H1 (cell line): ENCODE measurements at regions not wholly inside any gene's neighbourhood (a gene's known extent, or its start where the extent isn't known, plus 50 kb on each side); places are given as distances from the start of the nearest gene placed in this dataset.

Experiments
- CTCF ChIA-PET: fragments of 300-600 bp; sonication (Branson Sonifier 250); formaldehyde crosslinking; loops from one replicate; lab custom pipeline; 2021; ENCODE audit not compliant: partially characterized antibody; lab: Charles Lee
- POLR2A ChIA-PET: fragments of 300-600 bp; sonication (Branson Sonifier 250); formaldehyde crosslinking; loops from one replicate; lab custom pipeline; 2021; ENCODE audit warnings: inconsistent platforms; ENCODE audit not compliant: partially characterized antibody; lab: Charles Lee
- DNase-seq, 2 experiments: peaks; one replicate each; pipeline versions ENCODE4 v3.0.0 to v3.0.0-alpha.2; 2010 to 2022; ENCODE audit warnings: low spot score in 2 of 2, low read depth in 1 of 2, mixed read lengths in 1 of 2
- FAIRE-seq: peaks from 2 replicates; lab custom pipeline; 2011; peaks lifted over from hg19 to GRCh38; lab: Jason Lieb, UNC
- H2AFZ ChIP-seq: 2 replicates; pipeline ENCODE4 v1.8.1; 2012; ENCODE audit warnings: low read length, inconsistent platforms
- H2AK5ac ChIP-seq: 2 replicates; pipeline ENCODE4 v1.6.1; 2013; ENCODE audit warnings: low read depth, low read length
- H2BK120ac ChIP-seq: replicated peaks from 2 replicates; pipeline ENCODE3; 2013; ENCODE audit warnings: low read depth, low read length, inconsistent platforms
- H2BK12ac ChIP-seq: 2 replicates; pipeline ENCODE4 v1.6.1; 2013; ENCODE audit warnings: low read depth, low read length
- H2BK15ac ChIP-seq: 2 replicates; pipeline ENCODE4 v1.6.1; 2013; ENCODE audit warnings: low read length
- H2BK20ac ChIP-seq: 2 replicates; pipeline ENCODE4 v1.6.1; 2013; ENCODE audit warnings: low read length
- H2BK5ac ChIP-seq: 2 replicates; pipeline ENCODE4 v1.6.1; 2013; ENCODE audit warnings: low read depth, low read length
- H3K14ac ChIP-seq: 2 replicates; pipeline ENCODE4 v1.6.1; 2013; ENCODE audit warnings: inconsistent platforms; ENCODE audit not compliant: insufficient read length
- H3K18ac ChIP-seq: 2 replicates; pipeline ENCODE4 v1.6.1; 2013; ENCODE audit warnings: low read length; ENCODE audit errors: extremely low read depth
- H3K23ac ChIP-seq: 2 replicates; pipeline ENCODE4 v1.6.1; 2013; ENCODE audit warnings: inconsistent platforms; ENCODE audit not compliant: insufficient read length
- H3K23me2 ChIP-seq: 2 replicates; pipeline ENCODE4 v1.6.1; 2013; ENCODE audit warnings: low read depth, low read length
- H3K27ac ChIP-seq: 2 replicates; pipeline ENCODE4 v1.6.1; 2011; ENCODE audit warnings: low read depth, low read length, inconsistent platforms
- H3K27me3 ChIP-seq, 4 experiments: replicated peaks in 1 of 4; 1 replicate in 1 of 4; 2 replicates in 3 of 4; pipeline versions ENCODE4 v1.6.1 to v1.8.1; 2011 to 2013; ENCODE audit warnings: low read length in 3 of 4, mild to moderate bottlenecking in 3 of 4, inconsistent platforms in 2 of 4, mixed read lengths in 2 of 4, moderate library complexity in 1 of 4; ENCODE audit not compliant: control insufficient read depth in 3 of 4, insufficient read depth in 3 of 4; ENCODE audit errors: extremely low read depth in 1 of 4
- H3K36me3 ChIP-seq, 4 experiments: 2 replicates each; pipeline versions ENCODE4 v1.6.1 to v1.8.1; 2011 to 2013; ENCODE audit warnings: mild to moderate bottlenecking in 4 of 4, low read length in 3 of 4, moderate library complexity in 2 of 4, control low read depth in 1 of 4, inconsistent platforms in 1 of 4; ENCODE audit not compliant: insufficient read depth in 4 of 4, control insufficient read depth in 2 of 4
- H3K4ac ChIP-seq: replicated peaks from 2 replicates; pipeline ENCODE3; 2013; ENCODE audit warnings: low read length, low read depth, mixed read lengths, inconsistent platforms; ENCODE audit not compliant: insufficient read length
- H3K4me1 ChIP-seq, 4 experiments: replicated peaks in 1 of 4; 1 replicate in 1 of 4; 2 replicates in 3 of 4; pipeline versions ENCODE4 v1.6.1 to v1.8.1; 2011 to 2013; ENCODE audit warnings: low read length in 3 of 4, inconsistent platforms in 2 of 4, mixed read lengths in 1 of 4; ENCODE audit not compliant: insufficient read depth in 4 of 4, control insufficient read depth in 3 of 4
- H3K4me2 ChIP-seq, 2 experiments: 2 replicates each; pipeline versions ENCODE4 v1.6.1 to v1.8.1; 2011 to 2013; ENCODE audit warnings: low read depth in 2 of 2, low read length in 2 of 2, control low read depth in 1 of 2, inconsistent platforms in 1 of 2, mild to moderate bottlenecking in 1 of 2; ENCODE audit not compliant: insufficient read depth in 1 of 2
- H3K4me3 ChIP-seq, 4 experiments: fragments of 200-600, 300-600 bp in 1 of 4; sonication (generic), shearing (Covaris generic), sonication (Bioruptor Twin) in 1 of 4; 2 replicates each; pipeline versions ENCODE4 v1.5.1 to v1.8.1; 2011 to 2016; ENCODE audit warnings: low read length in 4 of 4, low read depth in 3 of 4, control low read depth in 2 of 4, inconsistent platforms in 2 of 4, mild to moderate bottlenecking in 2 of 4, mixed read lengths in 1 of 4, moderate library complexity in 1 of 4; ENCODE audit not compliant: insufficient read depth in 2 of 4; ENCODE audit errors: extremely low read depth in 1 of 4
- H3K56ac ChIP-seq: replicated peaks from 2 replicates; pipeline ENCODE3; 2013; ENCODE audit warnings: low read depth, mild to moderate bottlenecking, mixed read lengths, low read length, inconsistent platforms; ENCODE audit not compliant: insufficient read length
- H3K79me1 ChIP-seq: 2 replicates; pipeline ENCODE4 v1.6.1; 2013; ENCODE audit warnings: low read depth, low read length, control low read depth
- H3K79me2 ChIP-seq, 2 experiments: 2 replicates each; pipeline versions ENCODE4 v1.6.1 to v1.8.1; 2012 to 2013; ENCODE audit warnings: low read length in 2 of 2, mild to moderate bottlenecking in 2 of 2, inconsistent platforms in 1 of 2; ENCODE audit not compliant: insufficient read depth in 2 of 2, control insufficient read depth in 1 of 2
- H3K9ac ChIP-seq, 4 experiments: replicated peaks in 1 of 4; 1 replicate in 1 of 4; 2 replicates in 3 of 4; pipeline versions ENCODE4 v1.6.1 to v1.8.1; 2011 to 2013; ENCODE audit warnings: low read depth in 3 of 4, low read length in 3 of 4, control low read depth in 2 of 4, mild to moderate bottlenecking in 2 of 4, moderate library complexity in 2 of 4, inconsistent platforms in 1 of 4; ENCODE audit errors: extremely low read depth in 1 of 4
- H3K9me3 ChIP-seq, 2 experiments: 2 replicates each; pipeline versions ENCODE4 v1.6.1 to v1.8.1; 2012 to 2013; ENCODE audit warnings: mild to moderate bottlenecking in 2 of 2, moderate library complexity in 2 of 2, control low read depth in 1 of 2, inconsistent platforms in 1 of 2, low read depth in 1 of 2, low read length in 1 of 2, mixed read lengths in 1 of 2; ENCODE audit not compliant: insufficient read depth in 2 of 2
- H4K20me1 ChIP-seq, 2 experiments: replicated peaks in 1 of 2; 2 replicates each; pipeline versions ENCODE3 to v1.8.1; 2011 to 2013; ENCODE audit warnings: inconsistent platforms in 2 of 2, low read length in 2 of 2, mild to moderate bottlenecking in 1 of 2; ENCODE audit not compliant: insufficient read depth in 2 of 2, control insufficient read depth in 1 of 2
- H4K5ac ChIP-seq: 2 replicates; pipeline ENCODE4 v1.6.1; 2013; ENCODE audit warnings: low read length, low read depth, mixed read lengths, inconsistent platforms; ENCODE audit not compliant: insufficient read length
- H4K8ac ChIP-seq: 2 replicates; pipeline ENCODE4 v1.8.0; 2013; ENCODE audit warnings: mild to moderate bottlenecking, moderate library complexity, low read length, inconsistent platforms; ENCODE audit not compliant: insufficient read depth; ENCODE audit errors: extremely low read depth
- H4K91ac ChIP-seq: replicated peaks from 2 replicates; pipeline ENCODE3; 2013; ENCODE audit warnings: low read length, mixed read lengths, inconsistent platforms; ENCODE audit not compliant: insufficient read length
- CHD2 ChIP-seq: IDR thresholded peaks from 2 replicates; pipeline ENCODE4 v1.6.1; 2012; ENCODE audit warnings: low read length, improper control_type of control experiment
- WGBS, 2 experiments: shearing (Covaris generic) in 1 of 2; methylation state at CpG; one replicate each; pipeline versions ENCODE4 v1.1.6 to v1.1.7; 2013 to 2015; ENCODE audit warnings: low lambda C conversion rate in 2 of 2, mixed read lengths in 2 of 2, inconsistent platforms in 1 of 2, low coverage in 1 of 2, missing lambda C conversion rate in 1 of 2; ENCODE audit not compliant: insufficient replicate concordance in 2 of 2, insufficient coverage in 1 of 2, insufficient read length in 1 of 2; ENCODE audit errors: extremely low coverage in 1 of 2, missing lambda C conversion rate in 1 of 2; 5-methylcytosine and 5-hydroxymethylcytosine counted together

DNA sequence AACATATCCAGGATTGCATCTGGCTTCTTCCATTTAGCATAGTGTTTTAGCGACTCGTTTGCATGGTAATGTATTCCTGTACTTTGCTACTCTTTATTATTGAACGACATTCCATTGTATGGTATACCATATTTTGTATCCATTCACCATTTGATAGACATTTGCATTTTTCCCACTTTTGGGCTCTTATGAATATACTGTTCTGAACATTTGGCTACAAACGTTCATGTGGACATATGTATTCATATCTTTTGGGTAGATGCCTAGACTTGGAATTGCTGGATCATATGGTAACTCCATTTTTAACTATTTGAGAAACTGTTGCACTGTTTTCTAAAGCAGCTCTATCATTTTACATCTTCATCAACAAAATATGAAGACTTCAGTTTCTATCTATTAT is 383.7 kb upstream of the AKR1E2 start:
- Histone ChIP-seq H2BK20ac (no peak overlapping the region), H3K27me3 (no peaks in the 10 kb centered on the region), H4K20me1 (no peaks in the 10 kb centered on the region), H4K91ac (no peak overlapping the region)
- FAIRE-seq: no peak
- CTCF ChIA-PET: no interaction called here
- TF ChIP-seq CHD2: no peak
- TF ChIP-seq, all 59 proteins: peak for 0
- POLR2A ChIA-PET: no interaction called here
- H3K4me1 ChIP-seq: no peaks in the 10 kb centered on the region
- no peak overlapping the region for H2AK5ac ChIP-seq
- H3K36me3 ChIP-seq: no peaks in the 10 kb centered on the region
- no peaks in the 10 kb centered on the region for H3K79me1 ChIP-seq
- no peak overlapping the region for H3K18ac ChIP-seq
- no peak overlapping the region for H3K14ac ChIP-seq
- no peak overlapping the region for H4K5ac ChIP-seq
- no peaks in the 10 kb centered on the region for H3K9me3 ChIP-seq
- H3K79me2 ChIP-seq: no peaks in the 10 kb centered on the region
- no peak overlapping the region for H2BK15ac ChIP-seq
- H3K4ac ChIP-seq: no peak overlapping the region
- H2AFZ ChIP-seq: no peak overlapping the region
- no peak overlapping the region for H3K9ac ChIP-seq
- H2BK120ac ChIP-seq: no peak overlapping the region
- no peak overlapping the region for H3K27ac ChIP-seq
- no peak overlapping the region for H2BK12ac ChIP-seq
- DNase-seq: no peak
- no peak overlapping the region for H3K4me3 ChIP-seq
- H2BK5ac ChIP-seq: no peak overlapping the region
- H3K23ac ChIP-seq: no peak overlapping the region
- no peak overlapping the region for H3K56ac ChIP-seq
- no peaks in the 10 kb centered on the region for H3K23me2 ChIP-seq
- WGBS, 2 experiments: 94% methylated on average over 4 of the region's 4 CpGs; no CpG with 5 or more reads in 1 of the 2 experiments
- no peak overlapping the region for H3K4me2 ChIP-seq
- H4K8ac ChIP-seq: no peak overlapping the region
